Cerebellar cortex (tissue), 1 donor: ENCODE measurements at regions not wholly inside any gene's neighbourhood (a gene's known extent, or its start where the extent isn't known, plus 50 kb on each side); places are given as distances from the start of the nearest gene placed in this dataset.

Experiments used
- DNase-seq: peaks from one replicate; pipeline ENCODE4 v3.0.0-alpha.2; 2015; ENCODE audit warnings: low spot score

GRCh38 chr4:163622379-163623035 is 128.0 kb downstream of the TMA16 start:
- DNase-seq: no peak

GRCh38 chr4:163623787-163624186 is 129.3 kb downstream of the TMA16 start:
- DNase-seq: no peak

GRCh38 chr4:163624727-163625126 is 130.2 kb downstream of the TMA16 start:
- no peak for DNase-seq

GRCh38 chr4:163631288-163631687 is 136.8 kb downstream of the TMA16 start:
- DNase-seq: no peak

- no peak for DNase-seq
Observed at GRCh38 chr4:163638909-163639308, 144.4 kb downstream of the TMA16 start.

GRCh38 chr4:163649557-163650091 is 155.1 kb downstream of the TMA16 start:
- no peak for DNase-seq

- DNase-seq: no peak
Observed at GRCh38 chr4:163651761-163652160, 157.3 kb downstream of the TMA16 start.

- DNase-seq: no peak
Observed at GRCh38 chr4:163654621-163655020, 160.1 kb downstream of the TMA16 start.

- no peak for DNase-seq
Observed at GRCh38 chr4:163660636-163661035, 166.1 kb downstream of the TMA16 start.

GRCh38 chr4:163662768-163663167 is 168.3 kb downstream of the TMA16 start:
- no peak for DNase-seq

GRCh38 chr4:163663454-163664225 is 169.2 kb downstream of the TMA16 start:
- no peak for DNase-seq

GRCh38 chr4:163665101-163665500 is 170.6 kb downstream of the TMA16 start:
- DNase-seq: no peak

GRCh38 chr4:163665521-163666331 is 171.2 kb downstream of the TMA16 start:
- DNase-seq: no peak

- no peak for DNase-seq
Observed at GRCh38 chr4:163666332-163666873, 171.9 kb downstream of the TMA16 start.

GRCh38 chr4:163672751-163673150 is 178.3 kb downstream of the TMA16 start:
- no peak for DNase-seq

- DNase-seq: no peak
Observed at GRCh38 chr4:163673848-163674697, 179.6 kb downstream of the TMA16 start.

GRCh38 chr4:163679189-163679588 is 184.7 kb downstream of the TMA16 start:
- no peak for DNase-seq

- DNase-seq: no peak
Observed at GRCh38 chr4:163680386-163681098, 186.1 kb downstream of the TMA16 start.

GRCh38 chr4:163681208-163681821 is 186.8 kb downstream of the TMA16 start:
- DNase-seq: peak; percentile 26

- peak; percentile 24 for DNase-seq
Observed at GRCh38 chr4:163688856-163689255, 194.4 kb downstream of the TMA16 start.
